ENCODE measurements at regions not wholly inside any gene's neighbourhood (a gene's known extent, or its start where the extent isn't known, plus 50 kb on each side); places are given as distances from the start of the nearest gene placed in this dataset.
"Not testable (repeated sequence)": the region's sequence is repeated elsewhere in the genome, so short reads cannot be mapped to it uniquely, and the experiment has no call there.

DNA sequence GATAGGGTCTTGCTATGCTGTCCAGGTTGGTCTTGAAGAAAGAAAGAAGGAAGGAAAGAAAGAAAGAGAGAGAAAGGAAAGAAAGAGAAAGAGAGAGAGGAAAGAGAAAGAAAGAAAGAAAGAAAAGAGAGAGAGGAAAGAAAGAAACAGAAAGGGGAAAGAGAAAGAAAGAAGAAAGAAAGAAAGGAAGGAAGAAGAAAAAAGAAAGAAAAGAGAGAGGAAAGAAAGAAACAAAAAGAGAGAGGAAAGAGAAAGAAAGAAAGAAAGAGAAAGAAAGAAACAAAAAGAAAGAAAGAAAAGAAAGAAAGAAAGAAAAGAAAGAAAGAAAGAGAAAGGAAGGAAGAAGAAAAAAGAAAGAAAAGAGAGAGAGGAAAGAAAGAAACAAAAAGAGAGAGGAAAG lies 95.8 kb upstream of the SHOX start:
- ATAC-seq (no peak), DNase-seq (no peak)
- H3K27me3 ChIP-seq: peaks cover 0 to 6% (median 0%) of the 10 kb centered on the region in 9 donors
- H3K36me3 ChIP-seq: no peaks in the 10 kb centered on the region
- peaks cover 0 to 7% (median 0%) of the 10 kb centered on the region in 12 donors for H3K9me3 ChIP-seq
- no peaks in the 10 kb centered on the region for H3K4me1 ChIP-seq
- TF ChIP-seq, protein P1, sequence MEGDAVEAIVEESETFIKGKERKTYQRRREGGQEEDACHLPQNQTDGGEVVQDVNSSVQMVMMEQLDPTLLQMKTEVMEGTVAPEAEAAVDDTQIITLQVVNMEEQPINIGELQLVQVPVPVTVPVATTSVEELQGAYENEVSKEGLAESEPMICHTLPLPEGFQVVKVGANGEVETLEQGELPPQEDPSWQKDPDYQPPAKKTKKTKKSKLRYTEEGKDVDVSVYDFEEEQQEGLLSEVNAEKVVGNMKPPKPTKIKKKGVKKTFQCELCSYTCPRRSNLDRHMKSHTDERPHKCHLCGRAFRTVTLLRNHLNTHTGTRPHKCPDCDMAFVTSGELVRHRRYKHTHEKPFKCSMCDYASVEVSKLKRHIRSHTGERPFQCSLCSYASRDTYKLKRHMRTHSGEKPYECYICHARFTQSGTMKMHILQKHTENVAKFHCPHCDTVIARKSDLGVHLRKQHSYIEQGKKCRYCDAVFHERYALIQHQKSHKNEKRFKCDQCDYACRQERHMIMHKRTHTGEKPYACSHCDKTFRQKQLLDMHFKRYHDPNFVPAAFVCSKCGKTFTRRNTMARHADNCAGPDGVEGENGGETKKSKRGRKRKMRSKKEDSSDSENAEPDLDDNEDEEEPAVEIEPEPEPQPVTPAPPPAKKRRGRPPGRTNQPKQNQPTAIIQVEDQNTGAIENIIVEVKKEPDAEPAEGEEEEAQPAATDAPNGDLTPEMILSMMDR (IDR thresholded peaks at IDR 0.05): no peak
- TF ChIP-seq POLR2A (IDR thresholded peaks at IDR 0.05): no peak
- H3K4me3 ChIP-seq: no peak overlapping the region
- intact Hi-C loops (cut with DNase I): no loop called here
- H3K27ac ChIP-seq: no peak overlapping the region

DNA sequence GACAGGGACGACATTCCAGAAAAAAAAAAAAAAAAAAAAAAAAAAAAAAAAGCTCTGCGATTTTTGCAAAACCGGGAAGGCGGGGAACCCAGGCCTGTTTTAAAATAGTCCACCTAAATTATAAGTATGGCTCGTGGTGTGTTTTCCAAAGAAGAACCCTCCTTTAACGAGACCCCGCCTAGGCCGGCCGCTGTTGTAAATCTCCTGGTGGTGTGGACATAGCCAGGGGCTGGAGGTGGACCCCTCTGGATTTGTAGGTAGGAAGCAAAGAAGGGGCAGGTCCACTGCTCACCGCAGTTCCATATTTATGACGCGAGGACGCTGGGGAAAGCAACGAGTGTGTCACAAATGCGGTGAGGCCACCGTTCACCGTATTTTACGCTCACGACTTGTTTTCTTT lies 94.0 kb upstream of the SHOX start:
- H3K4me3 ChIP-seq: no peak overlapping the region
- DNase-seq: no peak
- H3K4me1 ChIP-seq: no peaks in the 10 kb centered on the region
- TF ChIP-seq, protein P1 (IDR thresholded peaks at IDR 0.05): no peak
- no peak for TF ChIP-seq POLR2A (IDR thresholded peaks at IDR 0.05)
- peaks cover 0 to 6% (median 0%) of the 10 kb centered on the region in 9 donors for H3K27me3 ChIP-seq
- H3K27ac ChIP-seq: no peak overlapping the region
- WGBS, 4 donors: 91 to 93% (median 92%) methylated on average over 19 of the region's 19 CpGs
- H3K9me3 ChIP-seq: peaks cover 0 to 7% (median 0%) of the 10 kb centered on the region in 12 donors
- no peak for ATAC-seq
- intact Hi-C loops (cut with DNase I): no loop called here
- H3K36me3 ChIP-seq: no peaks in the 10 kb centered on the region

DNA sequence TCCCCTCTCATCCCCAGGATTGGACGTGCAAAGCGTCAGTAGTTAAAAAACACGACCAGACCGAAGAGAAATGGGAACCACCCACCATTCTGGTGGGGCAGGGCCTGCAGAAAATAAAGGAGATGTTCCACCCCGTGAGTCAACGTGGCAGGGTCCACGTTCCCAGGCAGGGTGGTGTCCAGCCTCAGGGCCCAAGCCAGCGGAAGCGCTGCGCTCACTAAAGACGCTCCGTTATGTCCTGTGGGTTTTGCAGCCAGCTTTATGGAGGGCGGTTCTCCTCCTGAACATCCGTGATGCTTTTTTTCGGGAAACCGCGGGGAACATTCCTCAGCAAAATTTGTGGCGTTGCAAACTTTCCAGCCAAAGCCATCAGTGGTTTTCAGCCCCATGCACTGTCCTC lies 93.4 kb upstream of the SHOX start:
- TF ChIP-seq, protein P1 (IDR thresholded peaks at IDR 0.05): no peak
- no peaks in the 10 kb centered on the region for H3K4me1 ChIP-seq
- peaks cover 0 to 6% (median 0%) of the 10 kb centered on the region in 9 donors for H3K27me3 ChIP-seq
- no peak for ATAC-seq
- H3K4me3 ChIP-seq: no peak overlapping the region
- no peak for DNase-seq
- intact Hi-C loops (cut with DNase I): no loop called here
- H3K27ac ChIP-seq: no peak overlapping the region
- no peaks in the 10 kb centered on the region for H3K36me3 ChIP-seq
- peaks cover 0 to 7% (median 0%) of the 10 kb centered on the region in 12 donors for H3K9me3 ChIP-seq
- 81 to 89% (median 87%) methylated on average over 15 to 18 of the region's 18 CpGs for WGBS, 4 donors

DNA sequence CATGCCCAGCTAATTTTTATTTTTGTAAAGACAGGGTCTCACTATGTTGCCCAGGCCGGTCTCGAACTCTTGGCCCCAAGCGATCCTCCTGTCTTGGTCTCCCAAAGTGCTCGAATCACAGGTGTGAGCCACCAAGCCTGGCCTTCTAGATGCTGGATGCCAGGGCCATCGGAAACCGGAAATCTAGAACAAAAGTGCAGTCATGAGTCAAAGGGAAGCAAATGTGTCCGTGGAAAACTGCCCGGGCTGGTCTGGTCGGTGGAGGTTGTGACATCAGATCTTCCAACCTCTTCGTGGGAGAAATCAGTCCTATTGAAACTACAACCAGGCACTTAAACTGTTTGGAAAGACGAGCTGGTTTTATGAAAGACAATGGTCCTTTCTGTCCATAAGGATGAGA lies 92.3 kb upstream of the SHOX start:
- DNase-seq (no peak), ATAC-seq (no peak)
- 80 to 84% (median 82%) methylated on average over 11 of the region's 11 CpGs for WGBS, 4 donors
- H3K4me3 ChIP-seq: no peak overlapping the region
- H3K4me1 ChIP-seq: no peaks in the 10 kb centered on the region
- H3K9me3 ChIP-seq: peaks cover 0 to 7% (median 0%) of the 10 kb centered on the region in 12 donors
- H3K36me3 ChIP-seq: no peaks in the 10 kb centered on the region
- TF ChIP-seq POLR2A (IDR thresholded peaks at IDR 0.05): no peak
- TF ChIP-seq, protein P1 (IDR thresholded peaks at IDR 0.05): no peak
- peaks cover 0 to 5% (median 0%) of the 10 kb centered on the region in 9 donors for H3K27me3 ChIP-seq
- no peak overlapping the region for H3K27ac ChIP-seq
- intact Hi-C loops (cut with DNase I): no loop called here

DNA sequence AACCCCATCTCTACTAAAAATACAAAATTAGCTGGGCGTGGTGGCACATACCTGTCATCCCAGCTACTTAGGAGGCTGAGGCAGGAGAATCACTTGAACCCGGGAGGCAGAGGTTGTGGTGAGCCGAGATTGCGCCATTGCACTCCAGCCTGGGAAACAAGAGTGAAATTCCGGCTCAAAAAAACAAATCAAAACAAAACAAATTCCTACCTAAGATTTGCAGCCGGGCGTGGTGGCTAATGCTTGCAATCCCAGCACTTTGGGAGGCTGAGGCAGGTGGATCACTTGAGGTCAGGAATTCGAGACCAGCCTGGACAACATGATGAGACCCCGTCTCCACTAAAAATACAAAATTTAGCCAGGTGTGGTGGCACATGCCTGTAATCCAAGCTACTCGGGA lies 89.6 kb upstream of the SHOX start:
- intact Hi-C loops (cut with DNase I); H3K4me3 ChIP-seq; H3K9me3 ChIP-seq; H3K27ac ChIP-seq; ATAC-seq; H3K27me3 ChIP-seq; DNase-seq; H3K36me3 ChIP-seq; H3K4me1 ChIP-seq: not testable (repeated sequence)
- WGBS, 4 donors: 80 to 89% (median 85%) methylated on average over 10 of the region's 10 CpGs
